Coronary artery (tissue), 2 donors: ENCODE measurements at regions not wholly inside any gene's neighbourhood (a gene's known extent, or its start where the extent isn't known, plus 50 kb on each side); places are given as distances from the start of the nearest gene placed in this dataset.

Experiments
- DNase-seq: peaks from one replicate; pipeline ENCODE4 v3.0.0-alpha.2; 2017; ENCODE audit warnings: low spot score
- H3K27ac ChIP-seq, 2 donors: fragments of 200-600 bp; sonication (generic); one replicate each; pipeline ENCODE4 v1.5.1; 2016 to 2019
- H3K4me3 ChIP-seq: fragments of 200-600 bp; sonication (generic); 2 replicates; pipeline ENCODE4 v1.5.1; 2016; ENCODE audit warnings: mild to moderate bottlenecking, moderate library complexity
- CTCF ChIP-seq: fragments of 200-600 bp; sonication (generic); IDR thresholded peaks from one replicate; pipeline ENCODE4 v1.5.1; 2019; ENCODE audit warnings: antibody characterized with exemption

- Histone ChIP-seq H3K27ac (no peak overlapping the region), H3K4me3 (no peak overlapping the region)
- TF ChIP-seq CTCF = no peak
- no peak for DNase-seq
These were observed 82.4 kb downstream of the BLID start for GRCh38 chr11:122033631-122034030.

- Histone ChIP-seq H3K27ac (no peak overlapping the region), H3K4me3 (no peak overlapping the region)
- no peak for DNase-seq
- no peak for TF ChIP-seq CTCF
These were observed 82.8 kb downstream of the BLID start for GRCh38 chr11:122033193-122033592.

GRCh38 chr11:122032317-122032716 lies 83.7 kb downstream of the BLID start:
- no peak overlapping the region for H3K4me3 ChIP-seq

GRCh38 chr11:122031813-122032212 lies 84.2 kb downstream of the BLID start:
- TF ChIP-seq CTCF = no peak
- Histone ChIP-seq H3K4me3 (no peak overlapping the region), H3K27ac (no peak overlapping the region)
- no peak for DNase-seq

More at GRCh38 chr11:122032317-122032716, 83.7 kb downstream of the BLID start:
- DNase-seq = no peak
- H3K27ac ChIP-seq = no peak overlapping the region
- no peak for TF ChIP-seq CTCF

- no peak for DNase-seq
- H3K4me3 ChIP-seq = no peak overlapping the region
- no peak for TF ChIP-seq CTCF
- H3K27ac ChIP-seq = no peak overlapping the region
These were observed 85.7 kb downstream of the BLID start for GRCh38 chr11:122030286-122030685.

GRCh38 chr11:122028545-122028944 lies 87.5 kb downstream of the BLID start:
- DNase-seq = no peak
- no peak overlapping the region for H3K4me3 ChIP-seq
- TF ChIP-seq CTCF = no peak
- H3K27ac ChIP-seq = no peak overlapping the region

GRCh38 chr11:122028036-122028435 lies 88.0 kb downstream of the BLID start:
- Histone ChIP-seq H3K4me3 (no peak overlapping the region), H3K27ac (no peak overlapping the region)
- no peak for DNase-seq
- no peak for TF ChIP-seq CTCF
